ENCODE measurements at regions not wholly inside any gene's neighbourhood (a gene's known extent, or its start where the extent isn't known, plus 50 kb on each side); places are given as distances from the start of the nearest gene placed in this dataset.

DNA sequence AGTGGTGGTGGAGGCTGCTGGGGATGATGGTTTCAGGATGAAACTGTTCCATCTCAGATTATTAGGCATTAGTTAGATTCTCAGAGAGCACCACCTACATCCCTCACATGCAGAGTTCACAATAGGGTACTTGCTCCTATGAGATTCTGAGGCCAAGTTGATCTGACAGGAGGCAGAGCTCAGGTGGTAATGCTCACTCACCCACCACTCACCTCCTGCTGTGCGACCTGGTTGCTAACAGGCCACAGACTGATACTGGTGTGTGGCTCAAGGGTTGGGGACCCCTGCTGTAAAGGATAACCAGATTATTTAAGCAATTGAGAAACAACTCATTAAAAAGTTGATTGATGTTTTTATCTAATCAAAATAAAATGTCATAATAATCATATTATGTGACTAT is 248.5 kb downstream of the RERGL start:
- 0% methylated on average over 1 of the region's 1 CpG for WGBS (ENCODE audit: insufficient coverage, low coverage, missing lambda C conversion rate)
- no peak overlapping the region for H3K4me3 ChIP-seq
- DNase-seq (ENCODE audit: extremely low read depth in 1 of 4, low spot score in 3 of 4) (no peak), FAIRE-seq (no peak), ATAC-seq (no peak)
- H3K27ac ChIP-seq (ENCODE audit: extremely low read depth, low read depth, low read length), result no peak overlapping the region
- H4K20me1 ChIP-seq (replicated peaks; ENCODE audit: control insufficient read depth, insufficient read depth, low read length), result no peaks in the 10 kb centered on the region
- no peaks in the 10 kb centered on the region for H3K9me1 ChIP-seq (ENCODE audit: control insufficient read depth, insufficient read depth, low read length)
- no peaks in the 10 kb centered on the region for H3K4me1 ChIP-seq (replicated peaks in 1 of 2; ENCODE audit: control insufficient read depth in 2 of 2, insufficient read depth in 2 of 2, low read length in 2 of 2)
- no peak overlapping the region for H3K4me2 ChIP-seq (ENCODE audit: insufficient read depth, low read length)
- in situ Hi-C loops (cut with MboI), result loop anchor here (5.0 kb wide), 1 partner anchor 74 kb away; no protein-coding TSS in a partner anchor
- intact Hi-C loops (cut with micrococcal nuclease), result no loop called here
- H3K79me2 ChIP-seq (ENCODE audit: control insufficient read depth, insufficient read depth, low read length), result no peaks in the 10 kb centered on the region
- H3K27me3 ChIP-seq (ENCODE audit: control insufficient read depth in 2 of 2, insufficient read depth in 2 of 2, low read length in 2 of 2), result no peaks in the 10 kb centered on the region
- H3K9me3 ChIP-seq (replicated peaks; ENCODE audit: control insufficient read depth, insufficient read depth, low read depth, low read length), result no peaks in the 10 kb centered on the region; the same call in 1 of the 2 replicates
- CTCF ChIA-PET (ENCODE audit: low intra/inter-chr PET ratio), result no interaction called here
- POLR2A ChIA-PET, result no interaction called here
- no peak overlapping the region for H3K9ac ChIP-seq (ENCODE audit: insufficient read depth in 1 of 2, low read depth in 2 of 2, low read length in 2 of 2)
- H2AFZ ChIP-seq (ENCODE audit: low read depth, low read length), result no peak overlapping the region
- no peaks in the 10 kb centered on the region for H3K36me3 ChIP-seq (ENCODE audit: control insufficient read depth, insufficient read depth, low read length)
- TF ChIP-seq SMARCC2 (IDR thresholded peaks at IDR 0.05; ENCODE audit: low read depth) (no peak), POLR3A (IDR thresholded peaks at IDR 0.05; ENCODE audit: borderline replicate concordance, extremely low read depth, insufficient read depth, insufficient read length) (no peak)
- TF ChIP-seq, protein P1, sequence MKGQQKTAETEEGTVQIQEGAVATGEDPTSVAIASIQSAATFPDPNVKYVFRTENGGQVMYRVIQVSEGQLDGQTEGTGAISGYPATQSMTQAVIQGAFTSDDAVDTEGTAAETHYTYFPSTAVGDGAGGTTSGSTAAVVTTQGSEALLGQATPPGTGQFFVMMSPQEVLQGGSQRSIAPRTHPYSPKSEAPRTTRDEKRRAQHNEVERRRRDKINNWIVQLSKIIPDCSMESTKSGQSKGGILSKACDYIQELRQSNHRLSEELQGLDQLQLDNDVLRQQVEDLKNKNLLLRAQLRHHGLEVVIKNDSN (CRISPR knock-in tag; IDR thresholded peaks at IDR 0.05), result no peak
- TF ChIP-seq, protein P2, sequence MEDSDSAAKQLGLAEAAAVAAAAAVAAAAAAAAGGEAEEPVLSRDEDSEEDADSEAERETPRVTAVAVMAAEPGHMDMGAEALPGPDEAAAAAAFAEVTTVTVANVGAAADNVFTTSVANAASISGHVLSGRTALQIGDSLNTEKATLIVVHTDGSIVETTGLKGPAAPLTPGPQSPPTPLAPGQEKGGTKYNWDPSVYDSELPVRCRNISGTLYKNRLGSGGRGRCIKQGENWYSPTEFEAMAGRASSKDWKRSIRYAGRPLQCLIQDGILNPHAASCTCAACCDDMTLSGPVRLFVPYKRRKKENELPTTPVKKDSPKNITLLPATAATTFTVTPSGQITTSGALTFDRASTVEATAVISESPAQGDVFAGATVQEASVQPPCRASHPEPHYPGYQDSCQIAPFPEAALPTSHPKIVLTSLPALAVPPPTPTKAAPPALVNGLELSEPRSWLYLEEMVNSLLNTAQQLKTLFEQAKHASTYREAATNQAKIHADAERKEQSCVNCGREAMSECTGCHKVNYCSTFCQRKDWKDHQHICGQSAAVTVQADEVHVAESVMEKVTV (CRISPR knock-in tag; IDR thresholded peaks at IDR 0.05), result no peak
- BruUV-seq (replicated peaks), result no TSS peak
